HG03139 (cell line): ENCODE measurements at regions not wholly inside any gene's neighbourhood (a gene's known extent, or its start where the extent isn't known, plus 50 kb on each side); places are given as distances from the start of the nearest gene placed in this dataset.

Source experiments
- ATAC-seq: cut with Tn5 transposase; IDR thresholded peaks from one replicate; pipeline ENCODE4 v1.9.1; 2021; ENCODE audit not compliant: unreplicated experiment

- no peak for ATAC-seq
Observed at GRCh38 chrY:8656101-8656500, 681.2 kb upstream of the TSPY4 start.

- no peak for ATAC-seq
Observed at GRCh38 chrY:8656515-8656914, 680.7 kb upstream of the TSPY4 start.

- ATAC-seq: no peak
Observed at GRCh38 chrY:8659721-8660120, 677.5 kb upstream of the TSPY4 start.

GRCh38 chrY:8673896-8674295 lies 663.4 kb upstream of the TSPY4 start:
- ATAC-seq: no peak

- no peak for ATAC-seq
Observed at GRCh38 chrY:8677336-8677935, 659.8 kb upstream of the TSPY4 start.

- ATAC-seq: no peak
Observed at GRCh38 chrY:8687154-8687553, 650.1 kb upstream of the TSPY4 start.

- no peak for ATAC-seq
Observed at GRCh38 chrY:8690901-8691685, 646.2 kb upstream of the TSPY4 start.

- ATAC-seq: no peak
Observed at GRCh38 chrY:8698571-8698970, 638.7 kb upstream of the TSPY4 start.

GRCh38 chrY:8705636-8706300 lies 631.5 kb upstream of the TSPY4 start:
- ATAC-seq: no peak

- ATAC-seq: no peak
Observed at GRCh38 chrY:8712296-8712695, 625.0 kb upstream of the TSPY4 start.

GRCh38 chrY:8715226-8715625 lies 622.0 kb upstream of the TSPY4 start:
- no peak for ATAC-seq

GRCh38 chrY:8726616-8727015 lies 610.6 kb upstream of the TSPY4 start:
- ATAC-seq: no peak

- no peak for ATAC-seq
Observed at GRCh38 chrY:8729971-8730370, 607.3 kb upstream of the TSPY4 start.

GRCh38 chrY:8741343-8742069 lies 595.8 kb upstream of the TSPY4 start:
- ATAC-seq: no peak

- ATAC-seq: no peak
Observed at GRCh38 chrY:8764184-8764583, 573.1 kb upstream of the TSPY4 start.

- ATAC-seq: no peak
Observed at GRCh38 chrY:8781184-8781890, 555.9 kb upstream of the TSPY4 start.

- ATAC-seq: no peak
Observed at GRCh38 chrY:8794561-8794960, 542.7 kb upstream of the TSPY4 start.

- no peak for ATAC-seq
Observed at GRCh38 chrY:8804317-8804716, 532.9 kb upstream of the TSPY4 start.

- no peak for ATAC-seq
Observed at GRCh38 chrY:8807648-8808408, 529.4 kb upstream of the TSPY4 start.

- ATAC-seq: no peak
Observed at GRCh38 chrY:8808611-8809010, 528.7 kb upstream of the TSPY4 start.
